H1 (cell line): ENCODE measurements at regions not wholly inside any gene's neighbourhood (a gene's known extent, or its start where the extent isn't known, plus 50 kb on each side); places are given as distances from the start of the nearest gene placed in this dataset.

Experiments used
- CTCF ChIA-PET: fragments of 300-600 bp; sonication (Branson Sonifier 250); formaldehyde crosslinking; loops from one replicate; lab custom pipeline; 2021; ENCODE audit not compliant: partially characterized antibody; lab: Charles Lee
- POLR2A ChIA-PET: fragments of 300-600 bp; sonication (Branson Sonifier 250); formaldehyde crosslinking; loops from one replicate; lab custom pipeline; 2021; ENCODE audit warnings: inconsistent platforms; ENCODE audit not compliant: partially characterized antibody; lab: Charles Lee
- DNase-seq, 2 experiments: peaks; one replicate each; pipeline versions ENCODE4 v3.0.0 to v3.0.0-alpha.2; 2010 to 2022; ENCODE audit warnings: low spot score in 2 of 2, low read depth in 1 of 2, mixed read lengths in 1 of 2
- FAIRE-seq: peaks from 2 replicates; lab custom pipeline; 2011; peaks lifted over from hg19 to GRCh38; lab: Jason Lieb, UNC
- H2AFZ ChIP-seq: 2 replicates; pipeline ENCODE4 v1.8.1; 2012; ENCODE audit warnings: low read length, inconsistent platforms
- H2AK5ac ChIP-seq: 2 replicates; pipeline ENCODE4 v1.6.1; 2013; ENCODE audit warnings: low read depth, low read length
- H2BK120ac ChIP-seq: replicated peaks from 2 replicates; pipeline ENCODE3; 2013; ENCODE audit warnings: low read depth, low read length, inconsistent platforms
- H2BK12ac ChIP-seq: 2 replicates; pipeline ENCODE4 v1.6.1; 2013; ENCODE audit warnings: low read depth, low read length
- H2BK15ac ChIP-seq: 2 replicates; pipeline ENCODE4 v1.6.1; 2013; ENCODE audit warnings: low read length
- H2BK20ac ChIP-seq: 2 replicates; pipeline ENCODE4 v1.6.1; 2013; ENCODE audit warnings: low read length
- H2BK5ac ChIP-seq: 2 replicates; pipeline ENCODE4 v1.6.1; 2013; ENCODE audit warnings: low read depth, low read length
- H3K14ac ChIP-seq: 2 replicates; pipeline ENCODE4 v1.6.1; 2013; ENCODE audit warnings: inconsistent platforms; ENCODE audit not compliant: insufficient read length
- H3K18ac ChIP-seq: 2 replicates; pipeline ENCODE4 v1.6.1; 2013; ENCODE audit warnings: low read length; ENCODE audit errors: extremely low read depth
- H3K23ac ChIP-seq: 2 replicates; pipeline ENCODE4 v1.6.1; 2013; ENCODE audit warnings: inconsistent platforms; ENCODE audit not compliant: insufficient read length
- H3K23me2 ChIP-seq: 2 replicates; pipeline ENCODE4 v1.6.1; 2013; ENCODE audit warnings: low read depth, low read length
- H3K27ac ChIP-seq: 2 replicates; pipeline ENCODE4 v1.6.1; 2011; ENCODE audit warnings: low read depth, low read length, inconsistent platforms
- H3K27me3 ChIP-seq, 4 experiments: replicated peaks in 1 of 4; 1 replicate in 1 of 4; 2 replicates in 3 of 4; pipeline versions ENCODE4 v1.6.1 to v1.8.1; 2011 to 2013; ENCODE audit warnings: low read length in 3 of 4, mild to moderate bottlenecking in 3 of 4, inconsistent platforms in 2 of 4, mixed read lengths in 2 of 4, moderate library complexity in 1 of 4; ENCODE audit not compliant: control insufficient read depth in 3 of 4, insufficient read depth in 3 of 4; ENCODE audit errors: extremely low read depth in 1 of 4
- H3K36me3 ChIP-seq, 4 experiments: 2 replicates each; pipeline versions ENCODE4 v1.6.1 to v1.8.1; 2011 to 2013; ENCODE audit warnings: mild to moderate bottlenecking in 4 of 4, low read length in 3 of 4, moderate library complexity in 2 of 4, control low read depth in 1 of 4, inconsistent platforms in 1 of 4; ENCODE audit not compliant: insufficient read depth in 4 of 4, control insufficient read depth in 2 of 4
- H3K4ac ChIP-seq: replicated peaks from 2 replicates; pipeline ENCODE3; 2013; ENCODE audit warnings: low read length, low read depth, mixed read lengths, inconsistent platforms; ENCODE audit not compliant: insufficient read length
- H3K4me1 ChIP-seq, 4 experiments: replicated peaks in 1 of 4; 1 replicate in 1 of 4; 2 replicates in 3 of 4; pipeline versions ENCODE4 v1.6.1 to v1.8.1; 2011 to 2013; ENCODE audit warnings: low read length in 3 of 4, inconsistent platforms in 2 of 4, mixed read lengths in 1 of 4; ENCODE audit not compliant: insufficient read depth in 4 of 4, control insufficient read depth in 3 of 4
- H3K4me2 ChIP-seq, 2 experiments: 2 replicates each; pipeline versions ENCODE4 v1.6.1 to v1.8.1; 2011 to 2013; ENCODE audit warnings: low read depth in 2 of 2, low read length in 2 of 2, control low read depth in 1 of 2, inconsistent platforms in 1 of 2, mild to moderate bottlenecking in 1 of 2; ENCODE audit not compliant: insufficient read depth in 1 of 2
- H3K4me3 ChIP-seq, 4 experiments: fragments of 200-600, 300-600 bp in 1 of 4; sonication (generic), shearing (Covaris generic), sonication (Bioruptor Twin) in 1 of 4; 2 replicates each; pipeline versions ENCODE4 v1.5.1 to v1.8.1; 2011 to 2016; ENCODE audit warnings: low read length in 4 of 4, low read depth in 3 of 4, control low read depth in 2 of 4, inconsistent platforms in 2 of 4, mild to moderate bottlenecking in 2 of 4, mixed read lengths in 1 of 4, moderate library complexity in 1 of 4; ENCODE audit not compliant: insufficient read depth in 2 of 4; ENCODE audit errors: extremely low read depth in 1 of 4
- H3K56ac ChIP-seq: replicated peaks from 2 replicates; pipeline ENCODE3; 2013; ENCODE audit warnings: low read depth, mild to moderate bottlenecking, mixed read lengths, low read length, inconsistent platforms; ENCODE audit not compliant: insufficient read length
- H3K79me1 ChIP-seq: 2 replicates; pipeline ENCODE4 v1.6.1; 2013; ENCODE audit warnings: low read depth, low read length, control low read depth
- H3K79me2 ChIP-seq, 2 experiments: 2 replicates each; pipeline versions ENCODE4 v1.6.1 to v1.8.1; 2012 to 2013; ENCODE audit warnings: low read length in 2 of 2, mild to moderate bottlenecking in 2 of 2, inconsistent platforms in 1 of 2; ENCODE audit not compliant: insufficient read depth in 2 of 2, control insufficient read depth in 1 of 2
- H3K9ac ChIP-seq, 4 experiments: replicated peaks in 1 of 4; 1 replicate in 1 of 4; 2 replicates in 3 of 4; pipeline versions ENCODE4 v1.6.1 to v1.8.1; 2011 to 2013; ENCODE audit warnings: low read depth in 3 of 4, low read length in 3 of 4, control low read depth in 2 of 4, mild to moderate bottlenecking in 2 of 4, moderate library complexity in 2 of 4, inconsistent platforms in 1 of 4; ENCODE audit errors: extremely low read depth in 1 of 4
- H3K9me3 ChIP-seq, 2 experiments: 2 replicates each; pipeline versions ENCODE4 v1.6.1 to v1.8.1; 2012 to 2013; ENCODE audit warnings: mild to moderate bottlenecking in 2 of 2, moderate library complexity in 2 of 2, control low read depth in 1 of 2, inconsistent platforms in 1 of 2, low read depth in 1 of 2, low read length in 1 of 2, mixed read lengths in 1 of 2; ENCODE audit not compliant: insufficient read depth in 2 of 2
- H4K20me1 ChIP-seq, 2 experiments: replicated peaks in 1 of 2; 2 replicates each; pipeline versions ENCODE3 to v1.8.1; 2011 to 2013; ENCODE audit warnings: inconsistent platforms in 2 of 2, low read length in 2 of 2, mild to moderate bottlenecking in 1 of 2; ENCODE audit not compliant: insufficient read depth in 2 of 2, control insufficient read depth in 1 of 2
- H4K5ac ChIP-seq: 2 replicates; pipeline ENCODE4 v1.6.1; 2013; ENCODE audit warnings: low read length, low read depth, mixed read lengths, inconsistent platforms; ENCODE audit not compliant: insufficient read length
- H4K8ac ChIP-seq: 2 replicates; pipeline ENCODE4 v1.8.0; 2013; ENCODE audit warnings: mild to moderate bottlenecking, moderate library complexity, low read length, inconsistent platforms; ENCODE audit not compliant: insufficient read depth; ENCODE audit errors: extremely low read depth
- H4K91ac ChIP-seq: replicated peaks from 2 replicates; pipeline ENCODE3; 2013; ENCODE audit warnings: low read length, mixed read lengths, inconsistent platforms; ENCODE audit not compliant: insufficient read length
- CHD7 ChIP-seq: fragments of 300-600 bp; sonication (generic); IDR thresholded peaks from 2 replicates; pipeline ENCODE4 v1.7.1; 2012; ENCODE audit warnings: low read length, moderate library complexity, mild to moderate bottlenecking, inconsistent platforms; ENCODE audit not compliant: insufficient replicate concordance
- WGBS, 2 experiments: shearing (Covaris generic) in 1 of 2; methylation state at CpG; one replicate each; pipeline versions ENCODE4 v1.1.6 to v1.1.7; 2013 to 2015; ENCODE audit warnings: low lambda C conversion rate in 2 of 2, mixed read lengths in 2 of 2, inconsistent platforms in 1 of 2, low coverage in 1 of 2, missing lambda C conversion rate in 1 of 2; ENCODE audit not compliant: insufficient replicate concordance in 2 of 2, insufficient coverage in 1 of 2, insufficient read length in 1 of 2; ENCODE audit errors: extremely low coverage in 1 of 2, missing lambda C conversion rate in 1 of 2; 5-methylcytosine and 5-hydroxymethylcytosine counted together

DNA sequence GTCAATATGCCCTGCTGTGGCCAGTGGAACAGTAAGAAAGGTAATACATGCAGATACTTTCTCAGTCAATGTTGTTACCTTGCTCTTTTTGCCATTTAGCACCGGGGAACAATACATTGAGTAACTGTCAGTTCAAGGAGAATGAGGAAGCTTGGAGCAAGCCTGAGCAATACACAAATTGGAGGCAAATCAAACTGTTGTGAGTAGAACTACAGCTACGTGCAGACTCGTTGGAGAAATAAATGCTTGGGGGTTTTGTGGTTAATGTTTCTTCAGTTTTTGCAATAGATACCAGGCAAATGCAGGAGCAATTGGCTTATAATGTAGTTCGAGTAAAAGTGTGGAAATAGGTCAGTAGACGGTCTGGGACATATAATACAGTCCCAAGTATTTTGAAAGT is 587.3 kb upstream of the ROBO1 start:
- H4K20me1 ChIP-seq = no peaks in the 10 kb centered on the region
- no peak overlapping the region for H2AK5ac ChIP-seq
- no peak overlapping the region for H3K27ac ChIP-seq
- no peak overlapping the region for H4K91ac ChIP-seq
- H3K27me3 ChIP-seq = no peaks in the 10 kb centered on the region
- no peak overlapping the region for H2BK120ac ChIP-seq
- H2AFZ ChIP-seq = no peak overlapping the region; the same call in 1 of the 2 replicates
- no peaks in the 10 kb centered on the region for H3K9me3 ChIP-seq
- no peak overlapping the region for H2BK12ac ChIP-seq
- H4K5ac ChIP-seq = no peak overlapping the region
- CTCF ChIA-PET = no interaction called here
- H3K4me3 ChIP-seq = no peak overlapping the region
- no peaks in the 10 kb centered on the region for H3K79me1 ChIP-seq
- no peak overlapping the region for H4K8ac ChIP-seq
- DNase-seq (no peak), FAIRE-seq (no peak)
- H3K36me3 ChIP-seq = no peaks in the 10 kb centered on the region
- no peak overlapping the region for H3K9ac ChIP-seq
- no peaks in the 10 kb centered on the region for H3K79me2 ChIP-seq
- H3K23ac ChIP-seq = no peak overlapping the region
- no peak overlapping the region for H3K14ac ChIP-seq
- H3K4me2 ChIP-seq = no peak overlapping the region
- WGBS, 2 experiments = 93% methylated on average over 5 of the region's 5 CpGs; no CpG with 5 or more reads in 1 of the 2 experiments
- H3K4ac ChIP-seq = no peak overlapping the region
- H3K56ac ChIP-seq = no peak overlapping the region
- POLR2A ChIA-PET = no interaction called here
- H3K23me2 ChIP-seq = no peaks in the 10 kb centered on the region
- no peak overlapping the region for H2BK5ac ChIP-seq
- no peak overlapping the region for H2BK20ac ChIP-seq
- H3K18ac ChIP-seq = no peak overlapping the region
- H3K4me1 ChIP-seq = no peaks in the 10 kb centered on the region
- H2BK15ac ChIP-seq = no peak overlapping the region
- no peak for TF ChIP-seq CHD7
